ENCODE measurements at regions not wholly inside any gene's neighbourhood (a gene's known extent, or its start where the extent isn't known, plus 50 kb on each side); places are given as distances from the start of the nearest gene placed in this dataset.

DNA sequence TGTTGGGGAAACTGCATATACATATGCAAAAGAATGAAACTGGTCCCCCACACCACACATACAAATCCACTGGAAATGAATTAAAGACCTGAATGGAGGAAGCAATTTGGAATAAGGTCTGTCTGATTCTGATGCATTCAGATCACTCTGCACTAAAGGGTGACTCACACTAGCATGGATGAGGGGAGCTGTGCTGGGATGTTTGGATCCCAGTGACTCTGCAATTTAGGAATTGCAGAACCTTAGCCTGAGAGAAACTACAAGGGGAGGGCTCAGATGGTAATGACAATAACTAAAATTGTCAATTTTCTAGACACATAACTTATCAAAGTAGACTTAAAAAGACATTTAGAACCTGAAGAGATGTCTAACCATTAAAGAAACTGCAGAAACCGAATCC lies 312.0 kb downstream of the CDK5RAP2 start:
- Histone ChIP-seq H3K9me3 (ENCODE audit: control insufficient read depth, insufficient read depth, low read length) (no peaks in the 10 kb centered on the region), H3K27me3 (ENCODE audit: control insufficient read depth, insufficient read depth, low read length) (no peaks in the 10 kb centered on the region), H3K4me1 (ENCODE audit: control insufficient read depth, insufficient read depth, low read length) (no peaks in the 10 kb centered on the region), H3K27ac (ENCODE audit: low read depth, low read length) (no peak overlapping the region), H3K36me3 (ENCODE audit: control insufficient read depth, insufficient read depth, low read length) (no peaks in the 10 kb centered on the region), H3K4me3 (ENCODE audit: low read depth, low read length) (no peak overlapping the region)
- WGBS (ENCODE audit: insufficient coverage) = no CpG with 5 or more reads among the region's 1 CpG
- no peak for DNase-seq (ENCODE audit: low read depth in 4 of 6, low spot score in 6 of 6)

DNA sequence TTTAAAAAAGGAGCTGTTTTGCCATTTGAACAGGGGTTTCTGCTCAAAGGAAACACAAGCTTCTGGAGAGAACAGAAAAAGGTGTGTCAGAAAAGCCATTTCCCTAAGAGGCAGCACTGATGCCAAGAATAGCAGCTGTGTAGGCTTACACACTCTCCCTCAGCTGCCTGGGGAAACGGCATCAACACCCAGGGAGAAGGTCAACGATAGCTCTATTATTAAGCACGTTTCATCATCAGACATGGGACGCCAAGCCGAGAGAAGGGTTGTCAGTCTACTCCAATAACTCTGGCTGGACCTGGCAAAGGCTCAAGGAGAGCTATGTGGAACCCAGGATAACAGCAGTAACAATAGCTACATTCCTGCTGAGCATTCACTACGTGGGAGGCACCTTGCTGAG lies 314.2 kb downstream of the CDK5RAP2 start:
- WGBS (ENCODE audit: insufficient coverage) = 65% methylated on average over 5 of the region's 6 CpGs
- peak in 1 of 6 donors; percentile 68 for DNase-seq (ENCODE audit: low read depth in 4 of 6, low spot score in 6 of 6)
- H3K4me3 ChIP-seq (ENCODE audit: low read depth, low read length) = no peak overlapping the region
- no peaks in the 10 kb centered on the region for H3K36me3 ChIP-seq (ENCODE audit: control insufficient read depth, insufficient read depth, low read length)
- no peaks in the 10 kb centered on the region for H3K27me3 ChIP-seq (ENCODE audit: control insufficient read depth, insufficient read depth, low read length)
- H3K9me3 ChIP-seq (ENCODE audit: control insufficient read depth, insufficient read depth, low read length) = no peaks in the 10 kb centered on the region
- no peak overlapping the region for H3K27ac ChIP-seq (ENCODE audit: low read depth, low read length)
- no peaks in the 10 kb centered on the region for H3K4me1 ChIP-seq (ENCODE audit: control insufficient read depth, insufficient read depth, low read length)

DNA sequence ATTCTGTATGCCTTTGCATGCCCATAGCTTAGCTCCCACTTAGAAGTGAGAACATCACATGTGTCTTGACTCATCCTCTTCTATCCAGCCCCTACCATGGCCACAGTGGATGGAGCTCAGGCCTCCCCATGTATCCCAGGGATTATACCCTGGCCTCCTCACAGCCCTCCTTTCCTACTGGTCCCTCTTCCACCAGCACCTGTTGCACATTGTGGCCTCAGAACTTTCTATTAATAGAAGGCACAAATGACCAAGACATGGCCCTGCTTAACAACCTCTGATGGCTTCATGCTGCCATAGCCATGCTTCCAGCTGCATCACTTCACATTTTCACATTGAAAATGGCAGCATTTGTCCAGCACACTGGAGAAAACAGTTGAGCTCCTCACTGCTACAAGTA lies 315.4 kb downstream of the CDK5RAP2 start:
- no peak overlapping the region for H3K4me3 ChIP-seq (ENCODE audit: low read depth, low read length)
- H3K9me3 ChIP-seq (ENCODE audit: control insufficient read depth, insufficient read depth, low read length) = peaks cover 1% of the 10 kb centered on the region

DNA sequence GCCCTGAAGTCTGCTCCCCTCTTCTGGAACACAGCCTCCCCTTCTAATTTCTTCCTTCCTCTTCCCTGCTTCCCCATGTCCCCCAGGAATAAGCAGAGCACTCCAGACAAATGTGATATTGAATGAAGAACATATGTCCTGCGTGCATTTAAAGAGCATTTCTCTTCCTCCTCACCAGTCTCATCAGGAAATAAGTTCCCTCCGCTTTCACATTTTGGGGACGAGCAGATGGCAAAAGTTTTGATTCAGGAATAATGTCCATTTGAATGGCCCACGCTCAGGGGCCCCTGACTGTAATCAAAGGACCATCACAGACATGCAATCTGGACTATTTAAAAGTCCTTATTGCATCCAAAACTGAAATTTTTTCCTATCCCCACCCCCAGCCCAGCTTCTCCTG lies 316.1 kb downstream of the CDK5RAP2 start:
- H3K9me3 ChIP-seq (ENCODE audit: control insufficient read depth, insufficient read depth, low read length) = peaks cover 1% of the 10 kb centered on the region
- WGBS (ENCODE audit: insufficient coverage) = 69% methylated on average over 4 of the region's 4 CpGs
- no peaks in the 10 kb centered on the region for H3K36me3 ChIP-seq (ENCODE audit: control insufficient read depth, insufficient read depth, low read length)
- peak in 1 of 6 donors; percentile 63 for DNase-seq (ENCODE audit: low read depth in 4 of 6, low spot score in 6 of 6)
- H3K27me3 ChIP-seq (ENCODE audit: control insufficient read depth, insufficient read depth, low read length) = no peaks in the 10 kb centered on the region
- H3K4me1 ChIP-seq (ENCODE audit: control insufficient read depth, insufficient read depth, low read length) = no peaks in the 10 kb centered on the region
- no peak overlapping the region for H3K4me3 ChIP-seq (ENCODE audit: low read depth, low read length)
- H3K27ac ChIP-seq (ENCODE audit: low read depth, low read length) = no peak overlapping the region

More for the DNA sequence above, 315.4 kb downstream of the CDK5RAP2 start:
- H3K27ac ChIP-seq (ENCODE audit: low read depth, low read length) = no peak overlapping the region
- no peaks in the 10 kb centered on the region for H3K36me3 ChIP-seq (ENCODE audit: control insufficient read depth, insufficient read depth, low read length)
- no peak for DNase-seq (ENCODE audit: low read depth in 4 of 6, low spot score in 6 of 6)
- no peaks in the 10 kb centered on the region for H3K27me3 ChIP-seq (ENCODE audit: control insufficient read depth, insufficient read depth, low read length)
- H3K4me1 ChIP-seq (ENCODE audit: control insufficient read depth, insufficient read depth, low read length) = no peaks in the 10 kb centered on the region

DNA sequence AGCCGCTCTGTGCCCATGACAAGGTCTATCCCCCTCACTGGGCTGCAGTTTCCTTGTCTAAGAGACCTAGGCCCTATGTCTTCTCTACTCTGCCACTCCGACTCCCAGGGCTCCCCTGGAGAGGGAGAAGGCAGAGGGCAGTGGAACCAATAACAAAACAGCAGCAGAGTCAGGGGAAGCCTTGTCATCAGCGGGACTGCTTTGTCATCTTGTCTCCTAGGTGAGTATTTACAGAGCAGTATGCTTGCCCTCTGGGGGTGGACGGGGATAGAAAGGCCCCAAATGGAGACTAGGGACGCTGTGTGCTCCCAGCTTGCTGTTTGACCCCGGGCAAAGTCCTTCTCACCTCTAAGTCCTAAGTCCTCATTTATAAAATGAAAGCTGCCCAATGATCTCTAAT lies 318.5 kb downstream of the CDK5RAP2 start:
- Histone ChIP-seq H3K4me3 (ENCODE audit: low read depth, low read length) (no peak overlapping the region), H3K36me3 (ENCODE audit: control insufficient read depth, insufficient read depth, low read length) (no peaks in the 10 kb centered on the region), H3K27me3 (ENCODE audit: control insufficient read depth, insufficient read depth, low read length) (no peaks in the 10 kb centered on the region), H3K27ac (ENCODE audit: low read depth, low read length) (no peak overlapping the region), H3K9me3 (ENCODE audit: control insufficient read depth, insufficient read depth, low read length) (peaks cover 1% of the 10 kb centered on the region), H3K4me1 (ENCODE audit: control insufficient read depth, insufficient read depth, low read length) (no peaks in the 10 kb centered on the region)
- no peak for DNase-seq (ENCODE audit: low read depth in 4 of 6, low spot score in 6 of 6)
- 88% methylated on average over 3 of the region's 6 CpGs for WGBS (ENCODE audit: insufficient coverage)

DNA sequence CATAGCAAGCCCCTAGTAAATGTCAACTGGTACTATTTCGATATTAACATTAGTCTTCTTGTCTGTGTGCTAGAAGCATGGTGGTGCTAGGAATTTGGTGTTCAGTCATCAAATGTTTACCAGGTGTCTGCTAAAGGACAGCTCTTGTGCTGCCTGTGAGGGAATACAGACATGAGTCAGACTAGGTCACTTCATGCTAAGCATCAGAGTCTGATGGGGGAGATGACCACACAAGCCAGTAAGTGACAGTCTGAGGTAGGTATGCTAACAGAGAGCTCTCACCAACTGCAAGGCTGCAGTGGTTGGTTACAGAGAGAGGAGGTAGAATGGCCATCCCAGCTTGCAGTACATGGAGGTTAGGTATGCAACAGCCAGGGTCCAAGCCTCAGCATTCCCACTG lies 320.9 kb downstream of the CDK5RAP2 start:
- 100% methylated on average over 1 of the region's 1 CpG for WGBS (ENCODE audit: insufficient coverage)

DNA sequence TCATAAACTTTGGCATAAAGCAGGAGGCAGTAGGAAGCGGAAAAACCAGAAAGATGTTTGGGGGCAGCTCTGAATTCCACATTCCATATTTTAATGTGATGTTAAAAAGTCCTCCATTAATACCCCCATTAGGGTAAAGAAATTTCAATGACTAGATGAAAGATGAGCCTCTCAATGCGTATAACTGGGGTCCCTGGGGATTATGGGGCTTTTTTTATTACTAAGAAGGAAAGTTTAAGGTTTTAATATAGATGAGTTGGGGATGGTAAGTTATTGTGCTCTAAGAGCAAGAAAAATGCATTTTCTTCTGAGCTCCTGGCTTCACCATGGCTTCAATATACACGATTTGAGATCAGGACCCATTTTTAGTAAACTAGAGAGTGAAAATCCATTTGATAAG lies 321.9 kb downstream of the CDK5RAP2 start:
- WGBS (ENCODE audit: insufficient coverage) = 86% methylated on average over 2 of the region's 3 CpGs
- Histone ChIP-seq H3K27me3 (ENCODE audit: control insufficient read depth, insufficient read depth, low read length) (no peaks in the 10 kb centered on the region), H3K4me3 (ENCODE audit: low read depth, low read length) (no peak overlapping the region), H3K4me1 (ENCODE audit: control insufficient read depth, insufficient read depth, low read length) (no peaks in the 10 kb centered on the region), H3K27ac (ENCODE audit: low read depth, low read length) (no peak overlapping the region), H3K9me3 (ENCODE audit: control insufficient read depth, insufficient read depth, low read length) (peaks cover 1% of the 10 kb centered on the region), H3K36me3 (ENCODE audit: control insufficient read depth, insufficient read depth, low read length) (no peaks in the 10 kb centered on the region)
- no peak for DNase-seq (ENCODE audit: low read depth in 4 of 6, low spot score in 6 of 6)

More for the DNA sequence above, 320.9 kb downstream of the CDK5RAP2 start:
- no peak overlapping the region for H3K4me3 ChIP-seq (ENCODE audit: low read depth, low read length)
- DNase-seq (ENCODE audit: low read depth in 4 of 6, low spot score in 6 of 6) = no peak
- peaks cover 1% of the 10 kb centered on the region for H3K9me3 ChIP-seq (ENCODE audit: control insufficient read depth, insufficient read depth, low read length)
- H3K27ac ChIP-seq (ENCODE audit: low read depth, low read length) = no peak overlapping the region
- H3K4me1 ChIP-seq (ENCODE audit: control insufficient read depth, insufficient read depth, low read length) = no peaks in the 10 kb centered on the region
- H3K27me3 ChIP-seq (ENCODE audit: control insufficient read depth, insufficient read depth, low read length) = no peaks in the 10 kb centered on the region
- no peaks in the 10 kb centered on the region for H3K36me3 ChIP-seq (ENCODE audit: control insufficient read depth, insufficient read depth, low read length)

DNA sequence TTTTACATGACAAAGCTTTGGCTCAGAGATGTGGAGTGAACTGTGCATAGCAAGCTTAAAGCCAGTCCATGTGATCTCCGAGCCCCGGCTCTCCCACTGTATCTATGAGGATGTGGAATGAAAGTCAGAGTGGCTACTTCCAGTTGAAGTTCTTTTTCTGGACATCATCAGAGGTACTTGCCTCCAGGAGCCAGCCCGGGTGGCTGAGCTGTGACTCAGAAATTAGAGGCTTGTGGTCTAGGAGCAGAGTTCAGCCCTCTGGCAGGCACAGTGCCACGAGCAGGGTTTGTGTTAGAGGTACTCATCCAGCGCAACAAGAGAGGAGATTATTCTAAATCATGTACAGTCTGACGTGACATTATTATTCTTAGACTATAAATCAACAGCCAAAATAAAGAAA lies 322.5 kb downstream of the CDK5RAP2 start:
- peaks cover 1% of the 10 kb centered on the region for H3K9me3 ChIP-seq (ENCODE audit: control insufficient read depth, insufficient read depth, low read length)
- no peak overlapping the region for H3K4me3 ChIP-seq (ENCODE audit: low read depth, low read length)
- H3K27me3 ChIP-seq (ENCODE audit: control insufficient read depth, insufficient read depth, low read length) = no peaks in the 10 kb centered on the region
- no peaks in the 10 kb centered on the region for H3K36me3 ChIP-seq (ENCODE audit: control insufficient read depth, insufficient read depth, low read length)
- no peak for DNase-seq (ENCODE audit: low read depth in 4 of 6, low spot score in 6 of 6)
- WGBS (ENCODE audit: insufficient coverage) = 88% methylated on average over 3 of the region's 6 CpGs
- no peak overlapping the region for H3K27ac ChIP-seq (ENCODE audit: low read depth, low read length)
- no peaks in the 10 kb centered on the region for H3K4me1 ChIP-seq (ENCODE audit: control insufficient read depth, insufficient read depth, low read length)

DNA sequence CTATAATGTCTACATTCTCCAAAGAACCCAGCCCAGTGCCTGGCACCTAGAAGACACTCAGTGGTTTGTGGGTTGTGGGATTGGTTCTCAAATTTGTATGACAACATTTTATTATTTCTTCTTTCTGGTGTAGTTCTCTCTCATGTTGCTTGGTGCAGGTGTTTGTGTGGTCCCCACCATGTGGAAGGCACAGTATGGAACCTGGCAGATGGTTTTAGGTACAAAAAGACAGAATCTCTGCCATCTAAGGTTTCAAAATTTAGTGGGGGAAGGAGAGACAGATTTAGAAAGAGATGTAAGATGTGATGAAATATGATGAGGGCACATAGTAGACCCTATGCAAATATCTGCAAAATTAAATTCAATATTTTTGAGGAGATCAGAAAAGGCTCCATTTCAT lies 323.8 kb downstream of the CDK5RAP2 start:
- Histone ChIP-seq H3K9me3 (ENCODE audit: control insufficient read depth, insufficient read depth, low read length) (peaks cover 1% of the 10 kb centered on the region), H3K27ac (ENCODE audit: low read depth, low read length) (no peak overlapping the region), H3K27me3 (ENCODE audit: control insufficient read depth, insufficient read depth, low read length) (no peaks in the 10 kb centered on the region), H3K4me1 (ENCODE audit: control insufficient read depth, insufficient read depth, low read length) (no peaks in the 10 kb centered on the region), H3K36me3 (ENCODE audit: control insufficient read depth, insufficient read depth, low read length) (no peaks in the 10 kb centered on the region), H3K4me3 (ENCODE audit: low read depth, low read length) (no peak overlapping the region)
- DNase-seq (ENCODE audit: low read depth in 4 of 6, low spot score in 6 of 6) = no peak

DNA sequence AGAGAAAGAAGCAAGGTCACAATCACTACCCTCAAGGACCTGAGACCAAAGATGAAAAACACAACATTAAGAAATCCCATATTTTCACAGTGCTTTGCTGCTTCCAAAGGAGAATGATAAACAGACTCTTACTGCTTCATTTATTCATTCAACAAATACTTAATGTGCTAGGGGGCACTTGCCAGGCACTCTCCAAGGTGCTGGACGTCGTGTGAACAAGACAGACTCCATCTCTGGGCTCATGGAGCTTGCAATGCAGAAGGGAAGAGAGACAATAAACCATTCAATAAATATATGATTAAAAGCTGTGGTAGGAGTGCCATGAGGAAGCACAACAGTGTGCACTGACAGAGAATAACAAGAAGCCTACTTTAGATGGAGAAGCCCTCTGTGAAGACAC lies 327.7 kb downstream of the CDK5RAP2 start:
- no peak overlapping the region for H3K4me3 ChIP-seq (ENCODE audit: low read depth, low read length)
- no peak overlapping the region for H3K27ac ChIP-seq (ENCODE audit: low read depth, low read length)
- H3K27me3 ChIP-seq (ENCODE audit: control insufficient read depth, insufficient read depth, low read length) = no peaks in the 10 kb centered on the region
- H3K36me3 ChIP-seq (ENCODE audit: control insufficient read depth, insufficient read depth, low read length) = no peaks in the 10 kb centered on the region
- no peaks in the 10 kb centered on the region for H3K4me1 ChIP-seq (ENCODE audit: control insufficient read depth, insufficient read depth, low read length)
- no peak for DNase-seq (ENCODE audit: low read depth in 4 of 6, low spot score in 6 of 6)
- no peaks in the 10 kb centered on the region for H3K9me3 ChIP-seq (ENCODE audit: control insufficient read depth, insufficient read depth, low read length)
- no CpG with 5 or more reads among the region's 2 CpGs for WGBS (ENCODE audit: insufficient coverage)

Data from spinal cord (tissue), 9 donors.